ENCODE measurements at regions not wholly inside any gene's neighbourhood (a gene's known extent, or its start where the extent isn't known, plus 50 kb on each side); places are given as distances from the start of the nearest gene placed in this dataset.

- DNase-seq (ENCODE audit: low spot score): no peak
These were observed 72.9 kb upstream of the IRS2 start for GRCh38 chr13:109859216-109859835.

- no peak for DNase-seq (ENCODE audit: low spot score)
These were observed 71.9 kb upstream of the IRS2 start for GRCh38 chr13:109858319-109858718.

- no peak for DNase-seq (ENCODE audit: low spot score)
These were observed 71.4 kb upstream of the IRS2 start for GRCh38 chr13:109857803-109858202.

DNA sequence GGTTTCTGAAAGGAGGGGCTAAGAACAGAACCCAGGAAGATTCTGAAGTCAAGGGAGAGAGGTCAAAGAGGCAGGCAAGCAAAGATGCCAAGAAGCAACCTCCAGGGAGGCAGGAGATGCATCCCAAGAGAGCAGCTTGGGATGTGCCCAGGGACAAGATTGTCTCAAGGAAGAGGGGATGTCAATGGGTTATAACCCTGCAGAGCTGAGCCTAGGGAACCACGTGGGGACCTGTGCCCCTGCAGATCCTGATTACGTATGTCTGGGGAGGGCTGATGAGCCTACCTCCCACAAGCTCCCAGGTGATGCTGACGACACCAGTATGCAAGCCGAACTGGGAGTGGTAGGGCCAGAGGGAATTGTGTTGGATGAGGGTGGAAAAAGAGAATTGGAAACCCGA is 70.9 kb upstream of the IRS2 start:
- no peak for DNase-seq (ENCODE audit: low spot score)

DNA sequence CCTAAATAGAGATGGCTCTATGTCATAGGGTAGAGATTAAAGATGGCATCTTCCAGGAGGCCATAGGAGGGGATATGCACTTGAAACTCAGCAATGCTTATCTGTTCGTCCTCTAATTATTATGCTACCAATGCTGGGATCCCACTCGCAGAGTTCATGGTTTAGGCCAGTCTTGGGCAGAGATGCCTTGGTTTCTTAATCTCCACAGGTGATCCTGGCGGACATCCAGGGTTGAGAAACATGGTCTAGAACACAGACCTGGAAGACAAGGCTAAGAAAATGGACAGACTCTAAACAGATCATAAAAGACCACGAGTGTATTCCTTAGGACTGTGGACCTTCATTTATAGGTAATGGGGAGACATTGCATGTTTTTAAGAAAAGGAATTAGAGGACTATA is 70.0 kb upstream of the IRS2 start:
- no peak for DNase-seq (ENCODE audit: low spot score)

GRCh38 chr13:109853153-109853552 is 66.8 kb upstream of the IRS2 start:
- no peak for DNase-seq (ENCODE audit: low spot score)

DNA sequence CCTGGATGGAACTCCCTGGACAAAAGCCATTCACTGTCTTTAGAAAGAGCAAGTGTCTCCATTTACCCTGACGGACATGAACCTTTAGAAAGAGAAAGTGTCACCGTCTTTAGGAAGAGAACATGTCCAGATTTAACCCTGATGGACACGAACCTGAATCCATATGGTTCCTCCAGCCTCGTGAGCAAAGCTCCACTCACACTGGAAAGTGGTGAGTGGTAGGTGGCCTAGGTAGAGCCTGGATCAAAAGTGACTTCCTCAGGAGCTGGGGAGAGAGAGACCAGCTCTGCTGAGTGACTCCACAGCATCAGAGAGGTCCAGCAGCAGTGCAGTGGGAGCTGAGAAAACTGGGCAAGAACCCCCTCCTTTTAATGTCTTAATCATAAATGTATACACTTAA is 59.8 kb upstream of the IRS2 start:
- no peak for DNase-seq (ENCODE audit: low spot score)

DNA sequence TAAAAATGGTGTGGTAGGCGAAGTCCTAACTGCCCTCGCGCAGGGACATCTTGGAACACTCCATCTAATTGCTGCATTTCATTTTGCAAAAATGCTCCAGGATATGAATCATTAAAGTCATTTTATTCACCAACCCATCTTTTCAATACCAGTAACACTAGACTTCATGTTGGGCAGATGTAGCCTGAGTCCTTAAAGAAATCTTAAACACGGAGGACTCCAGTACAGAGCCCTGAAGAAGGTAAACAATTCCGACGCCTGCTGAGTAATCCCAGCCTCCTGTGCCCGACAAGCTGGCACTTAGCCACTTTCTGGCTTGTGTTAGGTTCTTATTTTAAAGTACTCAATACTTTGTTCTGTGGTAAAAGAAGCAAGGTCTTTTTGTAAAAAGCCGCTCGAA is 58.0 kb upstream of the IRS2 start:
- DNase-seq (ENCODE audit: low spot score): no peak

DNA sequence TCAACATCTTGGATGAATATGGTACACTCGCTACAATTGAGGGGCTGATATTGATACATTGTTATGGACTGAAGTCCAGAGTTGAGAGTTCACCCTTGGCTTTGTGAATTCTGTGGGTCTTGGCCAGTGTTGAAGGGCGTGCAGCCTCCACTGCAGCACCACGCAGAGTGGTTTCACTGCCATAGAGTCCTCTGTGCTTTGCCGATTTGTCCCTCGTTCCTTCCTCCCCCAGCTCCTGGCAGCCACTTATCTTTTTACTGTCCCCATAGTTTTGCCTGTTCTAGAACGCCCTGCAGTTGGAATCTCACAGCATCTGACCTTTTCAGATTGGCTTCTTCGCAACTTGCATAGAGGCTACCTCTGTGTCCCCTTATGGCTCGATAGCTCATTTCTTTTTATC is 57.3 kb upstream of the IRS2 start:
- DNase-seq (ENCODE audit: low spot score): no peak

DNA sequence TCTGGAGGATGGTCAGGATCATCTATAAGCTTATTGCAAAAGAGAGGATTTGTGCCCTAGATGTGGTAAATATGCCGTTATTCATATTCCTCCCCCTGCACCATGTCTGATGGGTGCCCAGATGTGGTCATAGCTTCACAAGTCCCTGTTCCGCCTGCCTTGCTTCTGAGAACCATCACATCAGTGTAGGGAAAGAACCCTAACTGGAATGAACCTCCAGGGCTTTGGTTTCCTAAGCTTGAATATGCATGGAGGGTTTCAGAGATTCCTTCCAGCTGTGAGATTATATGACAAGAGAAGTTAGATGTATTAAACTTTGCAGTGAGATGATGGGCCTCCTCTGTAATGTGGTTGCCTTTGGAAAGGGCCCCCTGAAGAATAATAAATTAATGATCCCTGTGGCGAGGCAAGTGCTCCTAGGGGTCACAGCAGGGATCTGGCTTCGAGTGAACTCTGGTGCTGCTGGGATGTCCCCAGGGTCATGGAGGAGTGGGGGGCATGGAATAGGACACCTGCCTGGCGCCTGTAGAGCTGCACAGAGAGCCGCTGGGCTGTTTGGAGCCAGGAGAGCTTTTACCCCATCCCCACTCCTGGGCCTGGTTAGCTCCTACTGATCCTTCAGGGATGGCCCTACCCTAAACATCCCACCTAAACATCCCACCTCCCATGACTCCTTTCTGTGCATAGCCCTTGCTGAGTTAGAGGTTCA is 56.0 kb upstream of the IRS2 start:
- no peak for DNase-seq (ENCODE audit: low spot score)

DNA sequence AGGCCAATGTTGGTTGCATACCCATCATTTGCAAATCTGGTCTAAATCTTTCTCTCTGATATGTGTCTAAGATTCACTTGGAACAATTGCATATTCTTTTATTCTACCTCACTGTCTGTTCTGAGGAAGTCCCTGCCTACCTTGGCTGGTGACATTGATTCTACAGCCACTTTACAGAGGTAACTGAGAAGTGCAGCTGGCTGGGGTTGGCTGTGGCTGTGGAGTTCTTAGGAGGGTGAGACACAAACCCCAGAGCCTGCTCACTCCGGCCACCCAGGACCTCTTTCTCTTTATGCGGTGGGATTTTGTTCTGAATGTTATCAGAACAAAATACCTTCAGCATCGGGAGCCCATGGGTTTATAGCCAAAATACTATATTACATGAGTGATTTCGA is 54.5 kb upstream of the IRS2 start:
- DNase-seq (ENCODE audit: low spot score): no peak

DNA sequence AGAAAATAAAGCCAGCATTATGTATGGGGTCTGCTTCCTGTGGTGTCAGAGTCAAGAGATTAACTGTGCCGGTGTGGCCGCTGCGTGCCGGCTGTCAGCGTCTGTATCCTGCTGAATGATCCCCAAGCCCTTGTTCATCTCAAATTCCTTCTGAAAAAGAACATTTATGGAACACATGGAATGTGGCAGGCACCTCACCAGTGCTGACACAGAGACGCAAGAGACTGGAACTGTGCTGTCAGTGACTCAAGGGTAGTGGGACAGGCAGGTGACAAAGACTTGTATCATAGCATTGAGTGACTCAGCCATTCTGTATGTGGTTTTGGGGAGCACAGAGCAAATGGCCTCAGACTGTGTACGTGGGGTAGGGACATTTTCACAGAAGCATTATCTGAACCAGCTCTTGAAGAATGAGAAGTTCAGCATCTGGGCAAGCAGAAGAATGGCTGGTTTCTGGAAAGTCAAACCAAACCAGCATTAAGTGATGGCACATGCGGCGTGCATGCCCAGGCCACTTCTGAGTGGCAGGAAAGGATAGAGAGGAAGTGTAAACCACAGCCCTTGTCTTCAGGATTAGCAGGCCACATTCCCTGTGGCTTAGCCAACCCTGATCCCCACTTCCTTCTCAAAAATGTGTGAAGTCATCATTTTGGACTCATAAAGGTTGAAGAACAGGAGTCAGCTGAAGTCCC is 54.0 kb upstream of the IRS2 start:
- no peak for DNase-seq (ENCODE audit: low spot score)

GRCh38 chr13:109836629-109837607 is 50.5 kb upstream of the IRS2 start:
- DNase-seq (ENCODE audit: low spot score): no peak
